DMS 273 treated with DMSO at 0.1 percent for 48 hours (cell line): ENCODE measurements at regions not wholly inside any gene's neighbourhood (a gene's known extent, or its start where the extent isn't known, plus 50 kb on each side); places are given as distances from the start of the nearest gene placed in this dataset.
"Not testable (repeated sequence)": the region's sequence is repeated elsewhere in the genome, so short reads cannot be mapped to it uniquely, and the experiment has no call there.

Source experiments
- DNase-seq: peaks from one replicate; lab custom pipeline; 2025; lab: John Stamatoyannopoulos, UW

- DNase-seq = no peak
Observed at GRCh38 chr3:25945836-25946235, 155.9 kb downstream of the OXSM start.

GRCh38 chr3:25952133-25952532 lies 162.2 kb downstream of the OXSM start:
- no peak for DNase-seq

- DNase-seq = no peak
Observed at GRCh38 chr3:25957026-25957425, 167.1 kb downstream of the OXSM start.

GRCh38 chr3:25960776-25961175 lies 170.9 kb downstream of the OXSM start:
- no peak for DNase-seq

- DNase-seq = no peak
Observed at GRCh38 chr3:25962255-25962654, 172.4 kb downstream of the OXSM start.

GRCh38 chr3:25964141-25964540 lies 174.3 kb downstream of the OXSM start:
- DNase-seq = no peak

GRCh38 chr3:25967385-25967784 lies 177.5 kb downstream of the OXSM start:
- no peak for DNase-seq

GRCh38 chr3:25971736-25972135 lies 181.8 kb downstream of the OXSM start:
- DNase-seq = no peak

GRCh38 chr3:25973122-25973521 lies 183.2 kb downstream of the OXSM start:
- DNase-seq = no peak

GRCh38 chr3:25982756-25983155 lies 192.9 kb downstream of the OXSM start:
- DNase-seq = no peak

- DNase-seq = no peak
Observed at GRCh38 chr3:25985621-25986020, 195.7 kb downstream of the OXSM start.

- no peak for DNase-seq
Observed at GRCh38 chr3:25992606-25993005, 202.7 kb downstream of the OXSM start.

- DNase-seq = no peak
Observed at GRCh38 chr3:26004172-26004571, 214.3 kb downstream of the OXSM start.

- no peak for DNase-seq
Observed at GRCh38 chr3:26011276-26011675, 221.4 kb downstream of the OXSM start.

- no peak for DNase-seq
Observed at GRCh38 chr3:26012241-26012745, 222.4 kb downstream of the OXSM start.

- no peak for DNase-seq
Observed at GRCh38 chr3:26015752-26016151, 225.9 kb downstream of the OXSM start.

- DNase-seq = no peak
Observed at GRCh38 chr3:26018889-26019288, 229.0 kb downstream of the OXSM start.

- DNase-seq = not testable (repeated sequence)
Observed at GRCh38 chr3:26024206-26024605, 234.3 kb downstream of the OXSM start.

- no peak for DNase-seq
Observed at GRCh38 chr3:26029321-26029720, 239.4 kb downstream of the OXSM start.

- DNase-seq = not testable (repeated sequence)
Observed at GRCh38 chr3:26042126-26042525, 252.2 kb downstream of the OXSM start.

- DNase-seq = no peak
Observed at GRCh38 chr3:26049951-26050350, 260.1 kb downstream of the OXSM start.

GRCh38 chr3:26050776-26051175 lies 260.9 kb downstream of the OXSM start:
- DNase-seq = no peak

GRCh38 chr3:26058901-26059321 lies 269.0 kb downstream of the OXSM start:
- no peak for DNase-seq

GRCh38 chr3:26061947-26062346 lies 272.1 kb downstream of the OXSM start:
- no peak for DNase-seq

- no peak for DNase-seq
Observed at GRCh38 chr3:26064297-26064696, 274.4 kb downstream of the OXSM start.
